LHCN-M2 (cell line): ENCODE measurements at regions not wholly inside any gene's neighbourhood (a gene's known extent, or its start where the extent isn't known, plus 50 kb on each side); places are given as distances from the start of the nearest gene placed in this dataset.

Experiments used
- DNase-seq: peaks from one replicate; pipeline ENCODE4 v3.0.0-alpha.2; 2012; ENCODE audit warnings: low read depth

- no peak for DNase-seq
Observed at GRCh38 chr1:239819756-239820250, 271.9 kb upstream of the FMN2 start.

- DNase-seq: no peak
Observed at GRCh38 chr1:239823852-239824251, 267.8 kb upstream of the FMN2 start.

GRCh38 chr1:239826211-239826610, 265.5 kb upstream of the FMN2 start:
- no peak for DNase-seq

GRCh38 chr1:239826736-239827135, 264.9 kb upstream of the FMN2 start:
- DNase-seq: no peak

GRCh38 chr1:239829535-239829934, 262.1 kb upstream of the FMN2 start:
- DNase-seq: no peak

- no peak for DNase-seq
Observed at GRCh38 chr1:239831577-239832355, 259.9 kb upstream of the FMN2 start.

GRCh38 chr1:239833723-239834122, 258.0 kb upstream of the FMN2 start:
- DNase-seq: no peak

- DNase-seq: no peak
Observed at GRCh38 chr1:239835946-239836440, 255.7 kb upstream of the FMN2 start.

- DNase-seq: no peak
Observed at GRCh38 chr1:239840336-239840735, 251.3 kb upstream of the FMN2 start.

GRCh38 chr1:239840790-239841189, 250.9 kb upstream of the FMN2 start:
- no peak for DNase-seq

GRCh38 chr1:239841631-239842030, 250.1 kb upstream of the FMN2 start:
- DNase-seq: no peak

- no peak for DNase-seq
Observed at GRCh38 chr1:239843541-239843940, 248.1 kb upstream of the FMN2 start.

- no peak for DNase-seq
Observed at GRCh38 chr1:239844833-239845232, 246.8 kb upstream of the FMN2 start.

- DNase-seq: no peak
Observed at GRCh38 chr1:239854922-239855321, 236.8 kb upstream of the FMN2 start.

GRCh38 chr1:239856067-239856466, 235.6 kb upstream of the FMN2 start:
- DNase-seq: no peak

- no peak for DNase-seq
Observed at GRCh38 chr1:239856924-239857323, 234.8 kb upstream of the FMN2 start.

GRCh38 chr1:239858057-239858456, 233.6 kb upstream of the FMN2 start:
- no peak for DNase-seq

GRCh38 chr1:239858529-239858928, 233.2 kb upstream of the FMN2 start:
- DNase-seq: no peak

- DNase-seq: no peak
Observed at GRCh38 chr1:239861985-239862384, 229.7 kb upstream of the FMN2 start.

GRCh38 chr1:239868058-239868832, 223.4 kb upstream of the FMN2 start:
- peak; percentile 17 for DNase-seq

- no peak for DNase-seq
Observed at GRCh38 chr1:239870194-239870593, 221.5 kb upstream of the FMN2 start.

GRCh38 chr1:239872626-239873025, 219.1 kb upstream of the FMN2 start:
- DNase-seq: no peak

- no peak for DNase-seq
Observed at GRCh38 chr1:239874831-239875230, 216.9 kb upstream of the FMN2 start.
